WTC11 (cell line): ENCODE measurements at regions not wholly inside any gene's neighbourhood (a gene's known extent, or its start where the extent isn't known, plus 50 kb on each side); places are given as distances from the start of the nearest gene placed in this dataset.
A peak's percentile ranks its signal among the peaks of the same experiment; 100 is the strongest.

ENCODE experiments used
- ATAC-seq: fragments of 200-7000 bp; cut with Tn5 transposase; 2 replicates; pipeline ENCODE4 v1.10.0; 2021; ENCODE audit warnings: mild to moderate bottlenecking, moderate library complexity
- CTCF ChIA-PET: fragments of 300-600 bp; sonication (Branson Sonifier 250); formaldehyde crosslinking; loops from one replicate; lab custom pipeline; 2021; ENCODE audit warnings: antibody characterized with exemption; lab: Charles Lee
- POLR2A ChIA-PET: fragments of 350-600 bp; sonication (Branson Sonifier 250); formaldehyde crosslinking; loops from one replicate; lab custom pipeline; 2021; ENCODE audit warnings: antibody characterized with exemption; lab: Charles Lee
- DNase-seq: peaks from one replicate; pipeline ENCODE4 v3.0.0; 2021; ENCODE audit warnings: low spot score
- H3K27ac Mint-ChIP-seq: 2 replicates; pipeline ENCODE4 v1.8.0; 2021; ENCODE audit warnings: mixed read lengths
- H3K27me3 Mint-ChIP-seq: 2 replicates; pipeline ENCODE4 v1.8.0; 2021; ENCODE audit warnings: low read depth, mild to moderate bottlenecking, moderate library complexity, mixed read lengths
- H3K36me3 Mint-ChIP-seq: 2 replicates; pipeline ENCODE4 v1.8.0; 2021; ENCODE audit warnings: mixed read lengths
- H3K4me1 Mint-ChIP-seq: 2 replicates; pipeline ENCODE4 v1.8.0; 2022; ENCODE audit warnings: mixed read lengths
- H3K4me3 Mint-ChIP-seq: 2 replicates; pipeline ENCODE4 v1.8.0; 2021; ENCODE audit warnings: mild to moderate bottlenecking, moderate library complexity, mixed read lengths
- H3K9me3 Mint-ChIP-seq: 2 replicates; pipeline ENCODE4 v1.8.0; 2021; ENCODE audit warnings: mixed read lengths
- ATF1 ChIP-seq: sonication (generic); formaldehyde crosslinking; IDR thresholded peaks from 2 replicates; pipeline ENCODE4 v1.8.1; 2023; ENCODE audit warnings: mild to moderate bottlenecking, moderate library complexity, missing genetic modification reagents
- CBFB ChIP-seq: sonication (generic); formaldehyde crosslinking; IDR thresholded peaks from 2 replicates; pipeline ENCODE4 v1.8.1; 2022; ENCODE audit warnings: mild to moderate bottlenecking, low read depth, missing genetic modification reagents
- EMX1 ChIP-seq: fragments of 250-450 bp; sonication (Bioruptor Pico); IDR thresholded peaks from 2 replicates; pipeline ENCODE4 v1.8.0; 2021; ENCODE audit warnings: mild to moderate bottlenecking
- ESRRA ChIP-seq: sonication (generic); formaldehyde crosslinking; IDR thresholded peaks from 2 replicates; pipeline ENCODE4 v1.8.1; 2022; ENCODE audit warnings: mild to moderate bottlenecking, missing genetic modification reagents, borderline replicate concordance
- ETV6 ChIP-seq: sonication (generic); formaldehyde crosslinking; IDR thresholded peaks from 2 replicates; pipeline ENCODE4 v1.8.1; 2022; ENCODE audit warnings: mild to moderate bottlenecking, missing genetic modification reagents
- IRF1 ChIP-seq: sonication (generic); formaldehyde crosslinking; IDR thresholded peaks from 2 replicates; pipeline ENCODE4 v1.8.0; 2023; ENCODE audit warnings: missing genetic modification reagents
- JAZF1 ChIP-seq: fragments of 250-450 bp; sonication (Bioruptor Pico); IDR thresholded peaks from 2 replicates; pipeline ENCODE4 v1.9.0; 2021; ENCODE audit warnings: moderate library complexity, mild to moderate bottlenecking, inconsistent platforms
- KAT7 ChIP-seq: sonication (generic); formaldehyde crosslinking; IDR thresholded peaks from 2 replicates; pipeline ENCODE4 v1.8.1; 2023; ENCODE audit warnings: missing genetic modification reagents, mild to moderate bottlenecking, borderline replicate concordance
- NFATC4 ChIP-seq: fragments of 250-450 bp; sonication (Bioruptor Pico); IDR thresholded peaks from 2 replicates; pipeline ENCODE4 v1.9.0; 2021; ENCODE audit warnings: mild to moderate bottlenecking
- NR1H2 ChIP-seq: sonication (generic); formaldehyde crosslinking; IDR thresholded peaks from 2 replicates; pipeline ENCODE4 v1.9.0; 2021; ENCODE audit warnings: mild to moderate bottlenecking, moderate library complexity, missing genetic modification reagents
- SOX15 ChIP-seq: fragments of 250-450 bp; sonication (Bioruptor Pico); IDR thresholded peaks from 2 replicates; pipeline ENCODE4 v1.9.0; 2021; ENCODE audit warnings: mild to moderate bottlenecking
- TEAD4 ChIP-seq: sonication (generic); formaldehyde crosslinking; IDR thresholded peaks from 2 replicates; pipeline ENCODE4 v1.8.0; 2022; ENCODE audit warnings: mild to moderate bottlenecking, missing genetic modification reagents
- TP53 ChIP-seq: sonication (generic); formaldehyde crosslinking; IDR thresholded peaks from 2 replicates; pipeline ENCODE4 v1.8.1; 2023; ENCODE audit warnings: mild to moderate bottlenecking, missing genetic modification reagents
- ZNF416 ChIP-seq: fragments of 250-450 bp; sonication (Bioruptor Pico); IDR thresholded peaks from 2 replicates; pipeline ENCODE4 v1.9.0; 2021; ENCODE audit warnings: mild to moderate bottlenecking, inconsistent platforms
- TF ChIP-seq, protein P1 (sequence below): sonication (generic); formaldehyde crosslinking; IDR thresholded peaks from 2 replicates; pipeline ENCODE4 v1.8.1; 2022; ENCODE audit warnings: low read depth, missing genetic modification reagents, borderline replicate concordance
- TF ChIP-seq, protein P2 (sequence below): sonication (generic); formaldehyde crosslinking; IDR thresholded peaks from 2 replicates; pipeline ENCODE4 v1.8.1; 2022; ENCODE audit warnings: missing genetic modification reagents, borderline replicate concordance
- TF ChIP-seq, protein P3 (sequence below): sonication (generic); formaldehyde crosslinking; IDR thresholded peaks from 2 replicates; pipeline ENCODE4 v1.8.0; 2023; ENCODE audit warnings: missing genetic modification reagents, mild to moderate bottlenecking, borderline replicate concordance
- TF ChIP-seq, protein P4 (sequence below): sonication (generic); formaldehyde crosslinking; IDR thresholded peaks from 2 replicates; pipeline ENCODE4 v1.8.1; 2022; ENCODE audit warnings: mild to moderate bottlenecking, missing genetic modification reagents, moderate library complexity, borderline replicate concordance
- TF ChIP-seq, protein P5 (sequence below): sonication (generic); formaldehyde crosslinking; conservative IDR thresholded peaks from 2 replicates; pipeline ENCODE4 v1.8.1; 2023; ENCODE audit warnings: mild to moderate bottlenecking, low read depth, missing genetic modification reagents, moderate library complexity

DNA sequence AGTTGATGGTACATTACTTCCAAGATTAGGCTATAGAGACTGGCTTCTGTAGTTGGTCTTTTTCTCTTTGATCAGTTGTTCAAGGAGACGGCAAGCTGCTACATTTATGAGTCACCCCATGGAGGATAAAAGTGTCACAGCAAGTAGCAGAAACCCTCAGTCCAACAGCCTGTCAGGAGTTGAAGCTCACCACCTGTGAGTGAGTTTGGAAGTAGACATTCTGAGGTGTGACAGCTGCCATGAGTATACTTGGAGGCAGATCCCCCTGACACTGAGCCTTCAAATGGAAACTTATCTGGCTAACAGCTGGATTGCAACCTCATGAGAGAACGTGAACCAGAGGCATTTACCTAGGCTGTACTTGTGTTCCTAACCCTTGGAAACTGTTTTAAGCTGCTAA, 68.0 kb downstream of the CCNG2 start (continued):
- no peak for TF ChIP-seq IRF1 (CRISPR knock-in tag)
- TF ChIP-seq SOX15 (CRISPR knock-in tag): no peak
- TF ChIP-seq, protein P1, sequence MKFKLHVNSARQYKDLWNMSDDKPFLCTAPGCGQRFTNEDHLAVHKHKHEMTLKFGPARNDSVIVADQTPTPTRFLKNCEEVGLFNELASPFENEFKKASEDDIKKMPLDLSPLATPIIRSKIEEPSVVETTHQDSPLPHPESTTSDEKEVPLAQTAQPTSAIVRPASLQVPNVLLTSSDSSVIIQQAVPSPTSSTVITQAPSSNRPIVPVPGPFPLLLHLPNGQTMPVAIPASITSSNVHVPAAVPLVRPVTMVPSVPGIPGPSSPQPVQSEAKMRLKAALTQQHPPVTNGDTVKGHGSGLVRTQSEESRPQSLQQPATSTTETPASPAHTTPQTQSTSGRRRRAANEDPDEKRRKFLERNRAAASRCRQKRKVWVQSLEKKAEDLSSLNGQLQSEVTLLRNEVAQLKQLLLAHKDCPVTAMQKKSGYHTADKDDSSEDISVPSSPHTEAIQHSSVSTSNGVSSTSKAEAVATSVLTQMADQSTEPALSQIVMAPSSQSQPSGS (CRISPR knock-in tag): no peak
- TF ChIP-seq CBFB (CRISPR knock-in tag): no peak
- no peak for TF ChIP-seq JAZF1 (CRISPR knock-in tag)
- TF ChIP-seq EMX1 (CRISPR knock-in tag): no peak

DNA sequence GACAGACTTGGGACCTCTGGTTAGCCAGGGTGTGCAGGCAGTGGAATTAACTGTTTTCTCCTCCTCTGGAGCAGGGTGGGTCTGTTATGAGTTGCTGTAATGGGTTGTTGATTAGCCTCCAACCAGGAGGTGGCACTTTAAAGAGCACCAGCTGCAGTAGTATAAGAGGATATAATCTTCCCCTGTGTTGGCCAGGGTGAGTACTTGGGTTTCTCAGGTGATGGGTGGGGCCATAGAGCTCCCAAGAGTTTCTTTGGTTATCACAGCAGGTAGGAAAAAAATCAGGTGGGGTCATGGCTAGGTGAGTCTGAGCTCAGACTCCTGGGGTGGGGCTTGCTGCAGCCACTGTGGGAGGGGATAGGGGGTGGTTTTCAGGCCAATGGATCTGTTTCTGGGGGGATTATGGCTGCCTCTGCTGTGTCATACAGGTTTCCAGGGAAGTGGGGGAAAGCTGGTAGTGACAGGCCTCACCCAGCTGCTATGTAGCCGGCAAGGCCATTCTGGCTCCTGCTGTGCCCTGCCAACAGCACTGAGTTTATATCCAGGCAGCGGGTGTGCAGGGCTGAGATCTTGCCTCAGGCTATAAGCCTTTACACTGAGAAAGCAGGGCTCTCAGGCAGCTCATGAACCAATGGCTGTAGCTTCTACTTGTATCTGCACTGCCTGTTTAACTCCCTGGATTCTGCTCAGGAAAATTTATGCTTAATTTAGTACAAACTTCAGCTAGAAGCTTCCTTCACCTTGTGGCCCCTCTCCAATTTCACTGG, 70.1 kb downstream of the CCNG2 start:
- TF ChIP-seq, protein P2, sequence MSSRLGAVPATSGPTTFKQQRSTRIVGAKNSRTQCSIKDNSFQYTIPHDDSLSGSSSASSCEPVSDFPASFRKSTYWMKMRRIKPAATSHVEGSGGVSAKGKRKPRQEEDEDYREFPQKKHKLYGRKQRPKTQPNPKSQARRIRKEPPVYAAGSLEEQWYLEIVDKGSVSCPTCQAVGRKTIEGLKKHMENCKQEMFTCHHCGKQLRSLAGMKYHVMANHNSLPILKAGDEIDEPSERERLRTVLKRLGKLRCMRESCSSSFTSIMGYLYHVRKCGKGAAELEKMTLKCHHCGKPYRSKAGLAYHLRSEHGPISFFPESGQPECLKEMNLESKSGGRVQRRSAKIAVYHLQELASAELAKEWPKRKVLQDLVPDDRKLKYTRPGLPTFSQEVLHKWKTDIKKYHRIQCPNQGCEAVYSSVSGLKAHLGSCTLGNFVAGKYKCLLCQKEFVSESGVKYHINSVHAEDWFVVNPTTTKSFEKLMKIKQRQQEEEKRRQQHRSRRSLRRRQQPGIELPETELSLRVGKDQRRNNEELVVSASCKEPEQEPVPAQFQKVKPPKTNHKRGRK (CRISPR knock-in tag): no peak
- TF ChIP-seq, protein P3, sequence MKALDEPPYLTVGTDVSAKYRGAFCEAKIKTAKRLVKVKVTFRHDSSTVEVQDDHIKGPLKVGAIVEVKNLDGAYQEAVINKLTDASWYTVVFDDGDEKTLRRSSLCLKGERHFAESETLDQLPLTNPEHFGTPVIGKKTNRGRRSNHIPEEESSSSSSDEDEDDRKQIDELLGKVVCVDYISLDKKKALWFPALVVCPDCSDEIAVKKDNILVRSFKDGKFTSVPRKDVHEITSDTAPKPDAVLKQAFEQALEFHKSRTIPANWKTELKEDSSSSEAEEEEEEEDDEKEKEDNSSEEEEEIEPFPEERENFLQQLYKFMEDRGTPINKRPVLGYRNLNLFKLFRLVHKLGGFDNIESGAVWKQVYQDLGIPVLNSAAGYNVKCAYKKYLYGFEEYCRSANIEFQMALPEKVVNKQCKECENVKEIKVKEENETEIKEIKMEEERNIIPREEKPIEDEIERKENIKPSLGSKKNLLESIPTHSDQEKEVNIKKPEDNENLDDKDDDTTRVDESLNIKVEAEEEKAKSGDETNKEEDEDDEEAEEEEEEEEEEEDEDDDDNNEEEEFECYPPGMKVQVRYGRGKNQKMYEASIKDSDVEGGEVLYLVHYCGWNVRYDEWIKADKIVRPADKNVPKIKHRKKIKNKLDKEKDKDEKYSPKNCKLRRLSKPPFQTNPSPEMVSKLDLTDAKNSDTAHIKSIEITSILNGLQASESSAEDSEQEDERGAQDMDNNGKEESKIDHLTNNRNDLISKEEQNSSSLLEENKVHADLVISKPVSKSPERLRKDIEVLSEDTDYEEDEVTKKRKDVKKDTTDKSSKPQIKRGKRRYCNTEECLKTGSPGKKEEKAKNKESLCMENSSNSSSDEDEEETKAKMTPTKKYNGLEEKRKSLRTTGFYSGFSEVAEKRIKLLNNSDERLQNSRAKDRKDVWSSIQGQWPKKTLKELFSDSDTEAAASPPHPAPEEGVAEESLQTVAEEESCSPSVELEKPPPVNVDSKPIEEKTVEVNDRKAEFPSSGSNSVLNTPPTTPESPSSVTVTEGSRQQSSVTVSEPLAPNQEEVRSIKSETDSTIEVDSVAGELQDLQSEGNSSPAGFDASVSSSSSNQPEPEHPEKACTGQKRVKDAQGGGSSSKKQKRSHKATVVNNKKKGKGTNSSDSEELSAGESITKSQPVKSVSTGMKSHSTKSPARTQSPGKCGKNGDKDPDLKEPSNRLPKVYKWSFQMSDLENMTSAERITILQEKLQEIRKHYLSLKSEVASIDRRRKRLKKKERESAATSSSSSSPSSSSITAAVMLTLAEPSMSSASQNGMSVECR (CRISPR knock-in tag): no peak
- TF ChIP-seq KAT7 (no peak), JAZF1 (CRISPR knock-in tag) (no peak), TEAD4 (CRISPR knock-in tag) (no peak), ZNF416 (CRISPR knock-in tag) (no peak), NR1H2 (no peak), ATF1 (CRISPR knock-in tag) (no peak), TP53 (no peak), NFATC4 (CRISPR knock-in tag) (no peak), ESRRA (CRISPR knock-in tag) (no peak), ETV6 (CRISPR knock-in tag) (no peak)
- TF ChIP-seq, protein P4, sequence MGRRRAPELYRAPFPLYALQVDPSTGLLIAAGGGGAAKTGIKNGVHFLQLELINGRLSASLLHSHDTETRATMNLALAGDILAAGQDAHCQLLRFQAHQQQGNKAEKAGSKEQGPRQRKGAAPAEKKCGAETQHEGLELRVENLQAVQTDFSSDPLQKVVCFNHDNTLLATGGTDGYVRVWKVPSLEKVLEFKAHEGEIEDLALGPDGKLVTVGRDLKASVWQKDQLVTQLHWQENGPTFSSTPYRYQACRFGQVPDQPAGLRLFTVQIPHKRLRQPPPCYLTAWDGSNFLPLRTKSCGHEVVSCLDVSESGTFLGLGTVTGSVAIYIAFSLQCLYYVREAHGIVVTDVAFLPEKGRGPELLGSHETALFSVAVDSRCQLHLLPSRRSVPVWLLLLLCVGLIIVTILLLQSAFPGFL: no peak
- TF ChIP-seq, protein P5, sequence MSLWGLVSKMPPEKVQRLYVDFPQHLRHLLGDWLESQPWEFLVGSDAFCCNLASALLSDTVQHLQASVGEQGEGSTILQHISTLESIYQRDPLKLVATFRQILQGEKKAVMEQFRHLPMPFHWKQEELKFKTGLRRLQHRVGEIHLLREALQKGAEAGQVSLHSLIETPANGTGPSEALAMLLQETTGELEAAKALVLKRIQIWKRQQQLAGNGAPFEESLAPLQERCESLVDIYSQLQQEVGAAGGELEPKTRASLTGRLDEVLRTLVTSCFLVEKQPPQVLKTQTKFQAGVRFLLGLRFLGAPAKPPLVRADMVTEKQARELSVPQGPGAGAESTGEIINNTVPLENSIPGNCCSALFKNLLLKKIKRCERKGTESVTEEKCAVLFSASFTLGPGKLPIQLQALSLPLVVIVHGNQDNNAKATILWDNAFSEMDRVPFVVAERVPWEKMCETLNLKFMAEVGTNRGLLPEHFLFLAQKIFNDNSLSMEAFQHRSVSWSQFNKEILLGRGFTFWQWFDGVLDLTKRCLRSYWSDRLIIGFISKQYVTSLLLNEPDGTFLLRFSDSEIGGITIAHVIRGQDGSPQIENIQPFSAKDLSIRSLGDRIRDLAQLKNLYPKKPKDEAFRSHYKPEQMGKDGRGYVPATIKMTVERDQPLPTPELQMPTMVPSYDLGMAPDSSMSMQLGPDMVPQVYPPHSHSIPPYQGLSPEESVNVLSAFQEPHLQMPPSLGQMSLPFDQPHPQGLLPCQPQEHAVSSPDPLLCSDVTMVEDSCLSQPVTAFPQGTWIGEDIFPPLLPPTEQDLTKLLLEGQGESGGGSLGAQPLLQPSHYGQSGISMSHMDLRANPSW (CRISPR knock-in tag): no peak
- H3K4me3 Mint-ChIP-seq: no peak overlapping the region
- H3K36me3 Mint-ChIP-seq: peaks cover 3% of the 10 kb centered on the region; the same call in 1 of the 2 replicates
- peak; percentile 36 for ATAC-seq
- ChIA-PET CTCF (interaction anchor here (0.8 to 2.2 kb wide), 4 partner anchors 11 to 81 kb away, joined by 3 to 6 read pairs (median 6); no protein-coding TSS in a partner anchor), POLR2A (no interaction called here)
- peaks cover 42% of the 10 kb centered on the region for H3K9me3 Mint-ChIP-seq
- H3K27ac Mint-ChIP-seq: no peak overlapping the region
- DNase-seq: no peak
- H3K27me3 Mint-ChIP-seq: peaks cover 27% of the 10 kb centered on the region
- H3K4me1 Mint-ChIP-seq: no peaks in the 10 kb centered on the region
